Activated CD8-positive, alpha-beta memory T cell treated with anti-CD3 and anti-CD28 coated beads, Interleukin-2, amount 50 U/mL, for 4 hours (primary cell): ENCODE measurements at regions not wholly inside any gene's neighbourhood (a gene's known extent, or its start where the extent isn't known, plus 50 kb on each side); places are given as distances from the start of the nearest gene placed in this dataset.

Source experiments
- DNase-seq: peaks from one replicate; pipeline ENCODE4 v3.0.0-alpha.2; 2020

- DNase-seq: peak; percentile 49
Observed at GRCh38 chr11:86193297-86194095, 51.1 kb upstream of the EED start.

GRCh38 chr11:86192519-86193257 lies 51.9 kb upstream of the EED start:
- no peak for DNase-seq

- no peak for DNase-seq
Observed at GRCh38 chr11:86191874-86192273, 52.7 kb upstream of the EED start.

GRCh38 chr11:86187027-86187426 lies 57.5 kb upstream of the EED start:
- no peak for DNase-seq

GRCh38 chr11:86186386-86186785 lies 58.2 kb upstream of the EED start:
- DNase-seq: no peak

- no peak for DNase-seq
Observed at GRCh38 chr11:86185381-86185750, 59.2 kb upstream of the EED start.

- DNase-seq: no peak
Observed at GRCh38 chr11:86184728-86185380, 59.7 kb upstream of the EED start.

GRCh38 chr11:86183694-86184093 lies 60.9 kb upstream of the EED start:
- no peak for DNase-seq

- peak; percentile 52 for DNase-seq
Observed at GRCh38 chr11:86182976-86183584, 61.5 kb upstream of the EED start.

- no peak for DNase-seq
Observed at GRCh38 chr11:86181379-86181778, 63.2 kb upstream of the EED start.

GRCh38 chr11:86180851-86181250 lies 63.7 kb upstream of the EED start:
- no peak for DNase-seq

GRCh38 chr11:86180423-86180822 lies 64.1 kb upstream of the EED start:
- no peak for DNase-seq

- DNase-seq: no peak
Observed at GRCh38 chr11:86179646-86180064, 64.9 kb upstream of the EED start.

GRCh38 chr11:86177302-86177701 lies 67.3 kb upstream of the EED start:
- no peak for DNase-seq

- peak; percentile 19 for DNase-seq
Observed at GRCh38 chr11:86176165-86176884, 68.2 kb upstream of the EED start.

- no peak for DNase-seq
Observed at GRCh38 chr11:86175626-86176025, 68.9 kb upstream of the EED start.

GRCh38 chr11:86175191-86175590 lies 69.4 kb upstream of the EED start:
- no peak for DNase-seq

- no peak for DNase-seq
Observed at GRCh38 chr11:86174101-86175046, 70.2 kb upstream of the EED start.

- DNase-seq: no peak
Observed at GRCh38 chr11:86172894-86173293, 71.7 kb upstream of the EED start.

GRCh38 chr11:86171627-86172026 lies 72.9 kb upstream of the EED start:
- no peak for DNase-seq

GRCh38 chr11:86167499-86168164 lies 76.9 kb upstream of the EED start:
- no peak for DNase-seq
